K562 (cell line): ENCODE measurements at regions not wholly inside any gene's neighbourhood (a gene's known extent, or its start where the extent isn't known, plus 50 kb on each side); places are given as distances from the start of the nearest gene placed in this dataset.
A peak's percentile ranks its signal among the peaks of the same experiment; 100 is the strongest.
"Not testable (repeated sequence)": the region's sequence is repeated elsewhere in the genome, so short reads cannot be mapped to it uniquely, and the experiment has no call there.

ENCODE experiments used
- ATAC-seq: fragments of 200-7000 bp; cut with Tn5 transposase; 3 replicates; pipeline ENCODE4 v1.9.1; 2020; ENCODE audit warnings: moderate library complexity
- BruUV-seq: library from RNA; stranded (reverse); fragments of 400-500 nt; replicated peaks from 2 replicates; lab custom pipeline; 2021; lab: Mats Ljungman, UMichigan
- CTCF ChIA-PET: fragments of 300-600 bp; formaldehyde crosslinking; extraction: SDS; loops from one replicate; lab custom pipeline; 2021; ENCODE audit warnings: low intra/inter-chr PET ratio; lab: Yijun Ruan, JAX
- POLR2A ChIA-PET: fragments of 300-600, 350-650 bp; sonication (Branson Sonifier 250); formaldehyde crosslinking; extraction: SDS; loops from one replicate; lab custom pipeline; 2021; ENCODE audit warnings: antibody characterized with exemption, inconsistent platforms; lab: Yijun Ruan, JAX
- DNase-seq, 4 experiments: peaks; one replicate each; pipeline versions ENCODE4 v3.0.0 to v3.0.0-alpha.2; 2011 to 2018; ENCODE audit warnings: low spot score in 3 of 4, mixed read lengths in 3 of 4; ENCODE audit errors: extremely low read depth in 1 of 4
- FAIRE-seq: peaks from 2 replicates; lab custom pipeline; 2011; peaks lifted over from hg19 to GRCh38; lab: Jason Lieb, UNC
- H2AFZ ChIP-seq: 2 replicates; pipeline ENCODE4 v1.6.0; 2011; ENCODE audit warnings: low read depth, low read length, control low read depth, inconsistent platforms
- H3K27ac ChIP-seq: fragments of 200-600 bp; 3 replicates; pipeline ENCODE4 v1.8.0; 2011; ENCODE audit warnings: low read depth, mild to moderate bottlenecking, control low read depth, inconsistent platforms, low read length, moderate library complexity, mixed read lengths; ENCODE audit errors: extremely low read depth
- H3K27me3 ChIP-seq, 2 experiments: fragments of 300-600 bp in 1 of 2; 2 replicates in 1 of 2; 3 replicates in 1 of 2; pipeline versions ENCODE4 v1.6.0 to v1.8.0; 2011; ENCODE audit warnings: inconsistent platforms in 2 of 2, low read length in 2 of 2, mild to moderate bottlenecking in 1 of 2, mixed read lengths in 1 of 2, moderate library complexity in 1 of 2; ENCODE audit not compliant: control insufficient read depth in 2 of 2, insufficient read depth in 2 of 2
- H3K36me3 ChIP-seq: fragments of 300-600 bp; 3 replicates; pipeline ENCODE4 v1.8.0; 2011; ENCODE audit warnings: mild to moderate bottlenecking, low read length, inconsistent platforms; ENCODE audit not compliant: control insufficient read depth, insufficient read depth
- H3K4me1 ChIP-seq, 2 experiments: fragments of 200-600 bp in 1 of 2; replicated peaks in 1 of 2; 2 replicates in 1 of 2; 3 replicates in 1 of 2; pipeline versions ENCODE4 v1.5.1 to v1.8.0; 2011; ENCODE audit warnings: inconsistent platforms in 2 of 2, low read length in 2 of 2, mild to moderate bottlenecking in 1 of 2, mixed read lengths in 1 of 2, moderate library complexity in 1 of 2; ENCODE audit not compliant: control insufficient read depth in 2 of 2, insufficient read depth in 2 of 2
- H3K4me2 ChIP-seq: 2 replicates; pipeline ENCODE4 v1.6.1; 2011; ENCODE audit warnings: low read length, control low read depth, inconsistent platforms, mixed read lengths; ENCODE audit not compliant: insufficient read depth
- H3K4me3 ChIP-seq: fragments of 200-600 bp; sonication (generic), shearing (Covaris generic); 2 replicates; pipeline ENCODE4 v1.5.1; 2016; ENCODE audit warnings: control low read depth, inconsistent platforms
- H3K79me2 ChIP-seq: fragments of 200-600 bp; 3 replicates; pipeline ENCODE4 v1.8.0; 2011; ENCODE audit warnings: low read length, inconsistent platforms; ENCODE audit not compliant: control insufficient read depth, insufficient read depth
- H3K9ac ChIP-seq, 2 experiments: 2 replicates each; pipeline versions ENCODE4 v1.6.0 to v1.6.1; 2011; ENCODE audit warnings: low read depth in 2 of 2, low read length in 2 of 2, control low read depth in 1 of 2, inconsistent platforms in 1 of 2, mild to moderate bottlenecking in 1 of 2, mixed read lengths in 1 of 2; ENCODE audit not compliant: insufficient read depth in 1 of 2
- H3K9me1 ChIP-seq: one replicate; pipeline ENCODE4 v1.6.0; 2011; ENCODE audit warnings: inconsistent platforms, mild to moderate bottlenecking, low read length, moderate library complexity; ENCODE audit not compliant: control insufficient read depth, insufficient read depth
- H3K9me3 ChIP-seq: replicated peaks from 2 replicates; pipeline ENCODE4 v1.5.1; 2011; ENCODE audit warnings: low read depth, low read length, inconsistent platforms; ENCODE audit not compliant: control insufficient read depth, insufficient read depth
- H4K20me1 ChIP-seq: replicated peaks from 2 replicates; pipeline ENCODE4 v1.6.1; 2011; ENCODE audit warnings: low read length, inconsistent platforms, mixed read lengths; ENCODE audit not compliant: control insufficient read depth, insufficient read depth
- BCOR ChIP-seq: fragments of 450-650 bp; IDR thresholded peaks from 2 replicates; pipeline ENCODE4 v1.6.1; 2016
- RUNX1 ChIP-seq: sonication (generic); IDR thresholded peaks from 2 replicates; pipeline ENCODE4 v1.6.1; 2016; ENCODE audit warnings: antibody characterized with exemption, low read depth
- ZNF146 ChIP-seq: IDR thresholded peaks from one replicate; pipeline ENCODE4 v1.6.1; 2018; ENCODE audit warnings: missing compliant biosample characterization; ENCODE audit not compliant: unreplicated experiment
- WGBS: fragments of 100-300 bp; shearing (Covaris generic); methylation state at CpG from one replicate; pipeline ENCODE4 v1.1.6; 2016; ENCODE audit warnings: low coverage, mixed read lengths; ENCODE audit not compliant: insufficient coverage; ENCODE audit errors: missing lambda C conversion rate; 5-methylcytosine and 5-hydroxymethylcytosine counted together
- in situ Hi-C: fragments of 300-500 bp; cut with MboI; formaldehyde crosslinking; loops from 4 replicates; pipeline ENCODE4 v1.15.0; 2018; ENCODE audit warnings: inconsistent platforms, mixed read lengths
- intact Hi-C: fragments of 100-400 bp; cut with micrococcal nuclease; formaldehyde crosslinking; loops from 2 replicates; pipeline ENCODE4 v1.14.2; 2022

- Histone ChIP-seq H3K9me3 (no peaks in the 10 kb centered on the region), H2AFZ (no peak overlapping the region), H3K27ac (no peak overlapping the region), H3K79me2 (no peaks in the 10 kb centered on the region), H3K27me3 (no peaks in the 10 kb centered on the region), H3K36me3 (no peaks in the 10 kb centered on the region), H3K4me1 (peaks cover 0 to 23% of the 10 kb centered on the region in 2 experiments; a peak in 4 of 5 replicates), H3K9me1 (no peaks in the 10 kb centered on the region), H3K4me3 (no peak overlapping the region), H3K9ac (no peak overlapping the region), H4K20me1 (no peaks in the 10 kb centered on the region)
- no peak for FAIRE-seq
- no peak for ATAC-seq
- CTCF ChIA-PET = no interaction called here
- in situ Hi-C loops (no loop called here), intact Hi-C loops (no loop called here)
- no peak for DNase-seq
- TF ChIP-seq RUNX1 = no peak
- TF ChIP-seq, all 486 proteins: peak for 0
- no peak overlapping the region for H3K4me2 ChIP-seq
- POLR2A ChIA-PET = interaction anchor here (3.6 kb wide), 1 partner anchor 10 kb away, joined by 20 read pairs; no protein-coding TSS in a partner anchor
- WGBS = 84% methylated on average over 4 of the region's 4 CpGs
- no TSS peak for BruUV-seq
Observed at GRCh38 chr16:79834720-79835119, 234.2 kb upstream of the MAF start.

- H3K79me2 ChIP-seq, FAIRE-seq, H3K9ac ChIP-seq, CTCF ChIA-PET, H3K4me3 ChIP-seq, H2AFZ ChIP-seq, H3K9me3 ChIP-seq, DNase-seq, H3K4me2 ChIP-seq, H3K27ac ChIP-seq, in situ Hi-C loops, H3K36me3 ChIP-seq, BruUV-seq, H3K9me1 ChIP-seq, H3K27me3 ChIP-seq, ATAC-seq, intact Hi-C loops, H4K20me1 ChIP-seq: not testable (repeated sequence)
- POLR2A ChIA-PET = interaction anchor here (0.6 to 3.6 kb wide), 2 partner anchors 9 to 11 kb away, joined by 3 to 20 read pairs; no protein-coding TSS in a partner anchor
- peaks cover 0 to 23% of the 10 kb centered on the region in 2 experiments; a peak in 4 of 5 replicates for H3K4me1 ChIP-seq
- peak; percentile 93 for TF ChIP-seq ZNF146 (CRISPR knock-in tag)
- TF ChIP-seq BCOR = 0 out of 2 replicates have a peak, but pooled peaks have one; percentile 13
Observed at GRCh38 chr16:79834003-79834402, 233.5 kb upstream of the MAF start.
